SU-DHL-6 (cell line): ENCODE measurements at regions not wholly inside any gene's neighbourhood (a gene's known extent, or its start where the extent isn't known, plus 50 kb on each side); places are given as distances from the start of the nearest gene placed in this dataset.

ENCODE experiments used
- CTCF ChIP-seq: fragments of 200-600 bp; sonication (generic); IDR thresholded peaks from one replicate; pipeline ENCODE4 v1.5.1; 2017; ENCODE audit warnings: antibody characterized with exemption, mild to moderate bottlenecking, low read length, moderate library complexity; ENCODE audit not compliant: insufficient read depth, poor library complexity, severe bottlenecking
- EZH2phosphoT487 ChIP-seq: fragments of 200-600 bp; sonication (generic), shearing (Covaris generic); conservative IDR thresholded peaks from 2 replicates; pipeline ENCODE4 v1.6.1; 2018; ENCODE audit warnings: mild to moderate bottlenecking, antibody characterized with exemption, low read length, moderate library complexity, mixed read lengths

- no peak for TF ChIP-seq CTCF
- TF ChIP-seq EZH2phosphoT487 = no peak
Observed at GRCh38 chr18:78786776-78787175, 192.8 kb upstream of the SALL3 start.
